Natural killer cell (primary cell): ENCODE measurements at regions not wholly inside any gene's neighbourhood (a gene's known extent, or its start where the extent isn't known, plus 50 kb on each side); places are given as distances from the start of the nearest gene placed in this dataset.

Experiments
- ATAC-seq, 3 donors: fragments of 150-1000 bp in 2 of 3; fragments of 200-7000 bp in 1 of 3; cut with Tn5 transposase; 1 replicate in 1 of 3; 2 replicates in 2 of 3; pipeline ENCODE4 v1.10.0; 2021; ENCODE audit warnings: mild to moderate bottlenecking in 2 of 3, moderate library complexity in 2 of 3
- DNase-seq, 2 donors: peaks; one replicate each; pipeline versions ENCODE4 v3.0.0 to v3.0.0-alpha.2; 2013 to 2021; ENCODE audit warnings: mixed read lengths in 1 of 2
- H3K27ac ChIP-seq: one replicate; pipeline ENCODE4 v1.5.1; 2013; ENCODE audit warnings: mild to moderate bottlenecking, low read length
- H3K27me3 ChIP-seq: one replicate; pipeline ENCODE4 v1.6.1; 2013; ENCODE audit warnings: low read length; ENCODE audit not compliant: control insufficient read depth, insufficient read depth
- H3K36me3 ChIP-seq: one replicate; pipeline ENCODE4 v1.6.1; 2013; ENCODE audit warnings: low read length; ENCODE audit not compliant: control insufficient read depth, insufficient read depth
- H3K4me1 ChIP-seq: one replicate; pipeline ENCODE4 v1.6.1; 2013; ENCODE audit warnings: low read length; ENCODE audit not compliant: control insufficient read depth, insufficient read depth
- H3K4me3 ChIP-seq: one replicate; pipeline ENCODE4 v1.5.1; 2013; ENCODE audit warnings: low read length
- H3K9me3 ChIP-seq: one replicate; pipeline ENCODE4 v1.6.1; 2013; ENCODE audit warnings: low read length; ENCODE audit not compliant: control insufficient read depth, insufficient read depth
- H3K27ac Mint-ChIP-seq, 2 donors: one replicate each; pipeline ENCODE4 v1.8.0; 2022; ENCODE audit warnings: mild to moderate bottlenecking in 2 of 2, mixed read lengths in 2 of 2, moderate library complexity in 1 of 2
- H3K27me3 Mint-ChIP-seq, 2 donors: one replicate each; pipeline ENCODE4 v1.8.0; 2022; ENCODE audit warnings: low read depth in 2 of 2, mixed read lengths in 2 of 2
- H3K36me3 Mint-ChIP-seq: one replicate; pipeline ENCODE4 v1.8.0; 2022; ENCODE audit warnings: mixed read lengths
- H3K4me1 Mint-ChIP-seq, 2 donors: one replicate each; pipeline ENCODE4 v1.8.0; 2022; ENCODE audit warnings: mixed read lengths in 2 of 2
- H3K4me3 Mint-ChIP-seq: one replicate; pipeline ENCODE4 v1.8.0; 2022; ENCODE audit warnings: mild to moderate bottlenecking, moderate library complexity, mixed read lengths
- H3K9me3 Mint-ChIP-seq, 2 donors: one replicate each; pipeline ENCODE4 v1.8.0; 2022; ENCODE audit warnings: mixed read lengths in 2 of 2
- CTCF ChIP-seq: fragments of 200-600 bp; IDR thresholded peaks from one replicate; pipeline ENCODE4 v1.8.0; 2022; ENCODE audit warnings: antibody characterized with exemption
- WGBS: methylation state at CpG from one replicate; pipeline ENCODE4 v1.1.7; 2013; ENCODE audit warnings: missing lambda C conversion rate; ENCODE audit not compliant: insufficient coverage; 5-methylcytosine and 5-hydroxymethylcytosine counted together
- intact Hi-C: fragments of 100-400 bp; cut with micrococcal nuclease; formaldehyde crosslinking; loops from one replicate; pipeline ENCODE4 v1.14.2; 2022

- no peak overlapping the region for H3K27ac Mint-ChIP-seq
- Histone ChIP-seq H3K4me3 (no peak overlapping the region), H3K4me1 (no peaks in the 10 kb centered on the region), H3K36me3 (no peaks in the 10 kb centered on the region), H3K9me3 (no peaks in the 10 kb centered on the region), H3K27me3 (no peaks in the 10 kb centered on the region), H3K27ac (no peak overlapping the region)
- DNase-seq (no peak), ATAC-seq (no peak)
- H3K4me3 Mint-ChIP-seq, result no peak overlapping the region
- no peaks in the 10 kb centered on the region for H3K4me1 Mint-ChIP-seq
- no peak for TF ChIP-seq CTCF
- H3K27me3 Mint-ChIP-seq, result peaks cover 0 to 3% of the 10 kb centered on the region in 2 donors
- intact Hi-C loops, result no loop called here
- H3K36me3 Mint-ChIP-seq, result no peaks in the 10 kb centered on the region
- H3K9me3 Mint-ChIP-seq, result peaks cover 2 to 6% of the 10 kb centered on the region in 2 donors
These were observed 312.5 kb upstream of the MEX3C start for GRCh38 chr18:51510020-51510419.

DNA sequence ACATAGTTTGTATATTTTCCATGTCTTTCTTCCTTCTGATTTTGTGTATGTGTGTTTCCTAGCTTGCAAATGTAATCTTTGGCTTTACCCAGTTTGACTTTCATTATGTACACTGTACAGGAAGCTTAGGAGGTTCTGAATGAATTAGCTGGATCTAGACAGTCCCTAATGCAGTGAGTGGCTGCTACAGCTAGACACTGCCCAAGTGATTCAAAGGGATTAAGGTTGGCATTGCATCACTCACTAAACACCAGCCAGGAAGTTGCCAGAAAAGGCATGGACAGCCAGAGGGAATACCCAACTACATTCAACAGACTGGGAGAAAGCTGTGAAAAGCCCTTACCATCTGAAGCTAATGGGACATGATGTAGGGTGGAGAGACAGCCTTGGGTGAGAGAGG lies 316.0 kb upstream of the MEX3C start:
- Mint-ChIP-seq H3K9me3 (peaks cover 2 to 6% of the 10 kb centered on the region in 2 donors), H3K27ac (no peak overlapping the region), H3K4me3 (no peak overlapping the region), H3K27me3 (peaks cover 0 to 7% of the 10 kb centered on the region in 2 donors), H3K36me3 (no peaks in the 10 kb centered on the region), H3K4me1 (no peaks in the 10 kb centered on the region)
- Histone ChIP-seq H3K9me3 (no peaks in the 10 kb centered on the region), H3K36me3 (no peaks in the 10 kb centered on the region), H3K4me3 (no peak overlapping the region), H3K27me3 (no peaks in the 10 kb centered on the region), H3K27ac (no peak overlapping the region), H3K4me1 (no peaks in the 10 kb centered on the region)
- DNase-seq (no peak), ATAC-seq (no peak)
- no peak for TF ChIP-seq CTCF
- intact Hi-C loops, result no loop called here

GRCh38 chr18:51514128-51514527 lies 316.6 kb upstream of the MEX3C start:
- no peak overlapping the region for H3K27ac ChIP-seq
- no peak for TF ChIP-seq CTCF
- WGBS, result 78% methylated on average over 2 of the region's 2 CpGs
- intact Hi-C loops, result no loop called here
- DNase-seq (no peak), ATAC-seq (no peak)
- no peaks in the 10 kb centered on the region for H3K36me3 Mint-ChIP-seq
- H3K4me1 ChIP-seq, result no peaks in the 10 kb centered on the region
- H3K9me3 Mint-ChIP-seq, result peaks cover 2 to 6% of the 10 kb centered on the region in 2 donors
- H3K27ac Mint-ChIP-seq, result no peak overlapping the region
- H3K9me3 ChIP-seq, result no peaks in the 10 kb centered on the region
- no peaks in the 10 kb centered on the region for H3K4me1 Mint-ChIP-seq
- H3K4me3 Mint-ChIP-seq, result no peak overlapping the region
- no peaks in the 10 kb centered on the region for H3K27me3 ChIP-seq
- no peak overlapping the region for H3K4me3 ChIP-seq
- no peaks in the 10 kb centered on the region for H3K36me3 ChIP-seq
- peaks cover 0 to 7% of the 10 kb centered on the region in 2 donors for H3K27me3 Mint-ChIP-seq

DNA sequence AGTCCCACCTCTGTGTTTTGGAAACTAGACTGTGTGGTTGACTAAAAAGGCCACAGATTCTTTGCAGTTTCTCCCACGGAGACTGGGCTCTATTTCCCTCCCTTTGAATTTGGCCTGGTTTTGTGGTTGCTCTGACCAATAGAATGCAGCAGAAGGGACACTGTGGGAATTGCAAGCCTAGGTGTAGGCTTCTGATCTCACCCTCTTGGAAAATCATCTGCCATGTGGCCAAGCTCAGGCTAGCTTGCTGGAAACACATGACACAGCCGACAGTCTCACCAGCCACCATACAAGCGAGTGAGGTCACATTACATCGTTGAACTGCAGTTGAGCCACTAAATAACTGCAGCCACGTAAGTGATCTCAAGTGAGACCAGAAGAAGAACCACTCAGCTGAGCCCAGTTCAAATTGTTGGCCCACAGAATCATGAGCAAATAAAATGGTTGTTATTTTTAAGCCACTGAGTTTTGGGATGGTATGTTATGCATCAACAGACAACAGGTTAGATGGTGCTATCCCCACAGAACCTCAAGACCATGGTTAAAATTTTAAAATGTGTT lies 319.1 kb upstream of the MEX3C start:
- no peaks in the 10 kb centered on the region for H3K36me3 ChIP-seq
- H3K27me3 Mint-ChIP-seq, result peaks cover 6 to 10% of the 10 kb centered on the region in 2 donors
- H3K9me3 ChIP-seq, result no peaks in the 10 kb centered on the region
- no peaks in the 10 kb centered on the region for H3K36me3 Mint-ChIP-seq
- no peaks in the 10 kb centered on the region for H3K4me1 ChIP-seq
- H3K4me3 Mint-ChIP-seq, result no peak overlapping the region
- ATAC-seq, result no peak
- no peak for TF ChIP-seq CTCF
- no peak for DNase-seq
- 74% methylated on average over 5 of the region's 5 CpGs for WGBS
- no peaks in the 10 kb centered on the region for H3K4me1 Mint-ChIP-seq
- no peak overlapping the region for H3K4me3 ChIP-seq
- H3K27ac ChIP-seq, result no peak overlapping the region
- no peaks in the 10 kb centered on the region for H3K27me3 ChIP-seq
- H3K9me3 Mint-ChIP-seq, result peaks cover 0 to 2% of the 10 kb centered on the region in 2 donors
- no peak overlapping the region for H3K27ac Mint-ChIP-seq
- intact Hi-C loops, result no loop called here
